Stimulated activated CD4-positive, alpha-beta T cell treated with anti-CD3 and anti-CD28 coated beads, Interleukin-4, amount 100 ng/mL, for 24 hours (primary cell): ENCODE measurements at regions not wholly inside any gene's neighbourhood (a gene's known extent, or its start where the extent isn't known, plus 50 kb on each side); places are given as distances from the start of the nearest gene placed in this dataset.
"Not testable (repeated sequence)": the region's sequence is repeated elsewhere in the genome, so short reads cannot be mapped to it uniquely, and the experiment has no call there.

Source experiments
- DNase-seq: peaks from one replicate; pipeline ENCODE4 v3.0.0-alpha.2; 2020

DNA sequence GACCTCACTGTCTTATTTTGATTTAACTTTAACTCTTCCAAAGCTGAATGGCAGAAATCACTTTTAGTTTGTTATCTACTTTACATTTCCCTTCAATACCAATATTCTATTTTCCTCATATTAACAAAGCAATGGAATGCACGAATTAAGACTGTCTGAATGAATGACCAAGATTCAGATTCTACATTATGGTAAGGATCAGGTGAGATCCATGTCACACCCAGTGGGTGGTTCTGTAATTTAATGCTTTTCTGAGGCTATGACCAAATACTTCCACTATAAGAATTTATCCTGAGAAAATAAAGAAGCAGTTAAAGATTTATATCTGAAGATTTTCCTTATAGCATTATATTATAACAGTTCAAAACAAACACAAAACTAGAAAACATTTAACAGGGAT is 90.2 kb upstream of the NUPR2 start:
- no peak for DNase-seq

DNA sequence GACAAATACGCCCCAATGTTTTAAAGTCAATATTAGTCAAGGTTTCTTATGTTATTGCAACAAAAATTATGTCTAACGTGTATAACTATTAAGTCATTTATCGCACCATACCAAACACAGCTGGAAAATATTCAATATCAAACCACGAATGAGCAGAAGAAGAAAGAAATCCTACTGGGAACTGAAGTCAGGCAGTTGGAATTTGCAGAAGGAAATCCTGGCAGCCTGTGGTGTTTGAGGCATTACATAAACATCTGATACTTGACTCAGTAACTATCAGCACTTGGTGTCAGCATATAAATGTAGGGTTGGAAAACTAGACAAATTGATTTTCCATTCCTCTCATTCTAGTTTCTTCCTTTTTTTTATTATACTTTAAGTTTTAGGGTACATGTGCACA is 83.4 kb upstream of the NUPR2 start:
- no peak for DNase-seq

DNA sequence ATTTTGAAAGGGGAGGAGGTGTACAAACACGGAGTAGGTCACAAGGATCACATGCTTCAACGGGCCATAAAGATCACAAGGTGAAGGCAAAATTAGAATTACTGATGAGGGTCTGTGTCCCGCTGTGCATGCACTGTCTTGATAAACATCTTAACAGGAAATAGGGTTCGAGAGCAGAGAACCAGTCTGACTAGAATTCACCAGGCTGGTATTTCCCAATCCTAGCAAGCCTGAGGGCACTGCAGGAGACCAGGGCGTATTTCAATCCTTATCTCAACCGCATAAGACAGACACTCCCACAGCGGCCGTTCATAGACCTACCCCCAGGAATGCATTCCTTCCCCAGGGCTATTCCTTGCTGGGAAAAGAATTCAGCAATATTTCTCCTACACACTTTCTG is 80.0 kb upstream of the NUPR2 start:
- not testable (repeated sequence) for DNase-seq

GRCh38 chr7:56188823-56189346 is 72.7 kb upstream of the NUPR2 start:
- no peak for DNase-seq

- DNase-seq = no peak
Observed at GRCh38 chr7:56188376-56188775, 72.2 kb upstream of the NUPR2 start.

GRCh38 chr7:56181010-56181409 is 64.8 kb upstream of the NUPR2 start:
- DNase-seq = no peak

GRCh38 chr7:56175771-56176170 is 59.6 kb upstream of the NUPR2 start:
- DNase-seq = no peak

DNA sequence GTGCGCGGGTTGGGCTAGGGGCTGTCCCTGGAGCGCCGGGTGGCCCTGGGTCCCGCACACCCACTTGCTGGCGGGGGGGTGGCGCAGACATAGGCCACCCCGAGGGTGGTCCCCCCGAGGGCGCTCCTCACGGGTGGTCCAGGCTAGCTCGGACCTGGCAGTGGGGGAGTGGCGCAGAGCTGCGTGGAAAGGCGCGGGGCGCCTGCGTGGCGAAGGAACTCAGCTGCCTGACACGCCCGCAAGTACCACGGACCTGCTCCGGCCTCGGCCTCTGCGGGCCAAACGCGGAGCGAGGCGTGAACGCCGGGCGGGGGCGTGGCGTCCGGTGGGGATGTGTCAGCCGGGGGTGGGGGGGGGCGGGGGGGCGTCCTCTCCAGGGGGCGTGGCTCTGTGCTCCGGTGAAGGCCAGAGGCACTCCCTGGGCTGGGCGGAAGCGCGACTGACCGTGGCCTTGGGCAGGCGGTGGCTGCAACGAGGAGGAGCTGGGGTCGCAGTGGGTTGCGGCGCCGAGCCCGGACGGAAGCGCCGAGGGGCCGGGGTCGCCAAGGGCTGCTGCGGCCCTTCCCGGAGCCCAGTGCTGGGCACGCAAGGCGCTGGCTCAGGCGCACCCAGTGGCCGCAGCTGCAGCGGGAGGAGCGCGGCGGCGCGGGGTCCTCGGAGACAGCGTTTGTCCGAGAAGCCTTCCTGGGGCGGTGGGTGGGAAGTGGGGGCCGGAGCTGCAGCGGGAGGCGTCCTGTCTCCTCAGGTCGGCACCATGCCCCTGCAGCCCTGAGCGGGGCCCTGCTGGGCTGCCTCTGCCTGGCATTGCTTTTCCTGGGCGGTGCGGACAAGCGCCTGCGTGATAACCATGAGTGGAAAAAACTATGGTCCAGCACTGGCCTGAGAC is 58.9 kb upstream of the NUPR2 start:
- no peak for DNase-seq

DNA sequence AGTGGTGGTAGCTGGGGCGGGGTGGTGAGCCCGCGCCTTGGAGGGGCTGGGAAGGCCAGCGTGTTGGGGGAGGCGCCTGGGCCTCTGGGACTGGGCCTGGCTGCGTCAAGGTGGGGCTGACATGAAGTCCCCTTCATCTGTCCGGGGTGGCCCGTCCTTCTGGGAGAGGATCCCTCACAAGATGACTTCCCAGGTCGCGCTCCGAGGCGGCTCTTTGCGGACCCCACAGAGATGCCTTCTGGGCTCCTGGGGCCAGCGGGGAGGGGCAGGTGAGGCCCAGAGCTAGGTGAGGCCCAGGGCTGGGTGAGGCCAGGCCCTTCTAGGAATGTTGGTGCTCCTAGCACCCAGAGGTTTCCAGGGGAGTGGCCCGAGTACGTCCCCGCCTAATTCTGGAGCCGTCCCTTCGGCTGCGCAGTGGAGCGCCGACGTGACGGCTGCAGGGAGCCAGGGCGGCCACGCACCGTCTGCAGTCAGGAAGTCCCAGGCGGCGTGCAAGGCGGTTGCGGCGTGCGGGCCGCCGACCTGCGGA is 58.2 kb upstream of the NUPR2 start:
- no peak for DNase-seq
